Activated CD4-positive, alpha-beta T cell treated with anti-CD3 and anti-CD28 coated beads for 48 hours (primary cell): ENCODE measurements at regions not wholly inside any gene's neighbourhood (a gene's known extent, or its start where the extent isn't known, plus 50 kb on each side); places are given as distances from the start of the nearest gene placed in this dataset.

Source experiments
- DNase-seq: peaks from one replicate; pipeline ENCODE4 v3.0.0-alpha.2; 2020

GRCh38 chr13:104198801-104199200 is 1132.6 kb upstream of the SLC10A2 start:
- no peak for DNase-seq

GRCh38 chr13:104196611-104197010 is 1130.4 kb upstream of the SLC10A2 start:
- DNase-seq: no peak

GRCh38 chr13:104181526-104182231 is 1115.5 kb upstream of the SLC10A2 start:
- DNase-seq: no peak

- no peak for DNase-seq
Observed at GRCh38 chr13:104170980-104171555, 1104.9 kb upstream of the SLC10A2 start.

- no peak for DNase-seq
Observed at GRCh38 chr13:104163866-104164630, 1097.8 kb upstream of the SLC10A2 start.

GRCh38 chr13:104160536-104160935 is 1094.3 kb upstream of the SLC10A2 start:
- DNase-seq: no peak

GRCh38 chr13:104143760-104144416 is 1077.7 kb upstream of the SLC10A2 start:
- no peak for DNase-seq

- no peak for DNase-seq
Observed at GRCh38 chr13:104140552-104140951, 1074.3 kb upstream of the SLC10A2 start.

- no peak for DNase-seq
Observed at GRCh38 chr13:104137416-104137815, 1071.2 kb upstream of the SLC10A2 start.

GRCh38 chr13:104132849-104133248 is 1066.6 kb upstream of the SLC10A2 start:
- DNase-seq: no peak

- no peak for DNase-seq
Observed at GRCh38 chr13:104114101-104114500, 1047.9 kb upstream of the SLC10A2 start.

GRCh38 chr13:104111031-104111430 is 1044.8 kb upstream of the SLC10A2 start:
- DNase-seq: no peak

- no peak for DNase-seq
Observed at GRCh38 chr13:104106705-104107393, 1040.6 kb upstream of the SLC10A2 start.

GRCh38 chr13:104105418-104106355 is 1039.5 kb upstream of the SLC10A2 start:
- DNase-seq: no peak

GRCh38 chr13:104099750-104100149 is 1033.5 kb upstream of the SLC10A2 start:
- DNase-seq: no peak

GRCh38 chr13:104098421-104098820 is 1032.2 kb upstream of the SLC10A2 start:
- no peak for DNase-seq

GRCh38 chr13:104086759-104087158 is 1020.5 kb upstream of the SLC10A2 start:
- DNase-seq: no peak

- no peak for DNase-seq
Observed at GRCh38 chr13:104086210-104086609, 1020.0 kb upstream of the SLC10A2 start.

GRCh38 chr13:104085611-104086010 is 1019.4 kb upstream of the SLC10A2 start:
- DNase-seq: no peak

- no peak for DNase-seq
Observed at GRCh38 chr13:104074326-104074725, 1008.1 kb upstream of the SLC10A2 start.

- DNase-seq: no peak
Observed at GRCh38 chr13:104071806-104072205, 1005.6 kb upstream of the SLC10A2 start.

- DNase-seq: no peak
Observed at GRCh38 chr13:104065328-104065727, 999.1 kb upstream of the SLC10A2 start.
